ENCODE measurements at regions not wholly inside any gene's neighbourhood (a gene's known extent, or its start where the extent isn't known, plus 50 kb on each side); places are given as distances from the start of the nearest gene placed in this dataset.

- TF ChIP-seq CTCF (IDR thresholded peaks at IDR 0.05; ENCODE audit: low read depth, low read length, poor library complexity, severe bottlenecking): no peak
- no peak for TF ChIP-seq EZH2phosphoT487 (IDR thresholded peaks at IDR 0.05; ENCODE audit: borderline replicate concordance, low read length)
These were observed 771.6 kb upstream of the CA10 start for GRCh38 chr17:52930145-52930544.
